ENCODE measurements at regions not wholly inside any gene's neighbourhood (a gene's known extent, or its start where the extent isn't known, plus 50 kb on each side); places are given as distances from the start of the nearest gene placed in this dataset.

DNA sequence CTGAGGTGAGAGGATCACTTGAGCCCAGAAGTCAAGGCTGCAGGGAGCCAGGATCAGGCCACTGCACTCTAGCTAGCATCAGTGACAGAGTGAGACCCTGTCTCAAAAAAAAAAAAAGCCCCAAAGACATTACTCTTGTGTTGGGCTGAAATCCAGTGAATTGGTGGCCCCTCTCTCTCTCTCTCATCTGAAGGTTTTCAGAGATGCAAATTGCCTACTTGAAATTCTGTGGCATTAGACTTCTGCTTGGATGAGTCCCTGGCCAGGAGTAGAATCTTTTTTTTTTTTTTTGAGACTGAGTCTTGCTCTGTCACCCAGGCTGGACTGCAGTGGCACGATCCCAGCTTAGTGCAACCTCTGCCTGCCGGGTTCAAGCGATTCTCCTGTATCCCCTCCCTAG lies 112.0 kb upstream of the ATF7IP start:
- Histone ChIP-seq H3K9me3 (no peaks in the 10 kb centered on the region), H3K27me3 (no peaks in the 10 kb centered on the region), H3K4me1 (peaks cover 19 to 29% (median 25%) of the 10 kb centered on the region in 4 donors), H3K27ac (replicated peaks in 1 of 4) (no peak overlapping the region), H3K4me3 (no peak overlapping the region), H3K36me3 (no peaks in the 10 kb centered on the region)
- no peak for TF ChIP-seq POLR2A (IDR thresholded peaks at IDR 0.05; ENCODE audit: low read depth)
- TF ChIP-seq EP300 (IDR thresholded peaks at IDR 0.05): no peak
- TF ChIP-seq POLR2AphosphoS5 (IDR thresholded peaks at IDR 0.05): no peak
- TF ChIP-seq CTCF (IDR thresholded peaks at IDR 0.05): no peak
- intact Hi-C loops (cut with DNase I): no loop called here
- no peak for DNase-seq (ENCODE audit: extremely low spot score)
- 94% methylated on average over 3 of the region's 3 CpGs for WGBS

GRCh38 chr12:14254781-14255180 lies 110.7 kb upstream of the ATF7IP start:
- H3K4me1 ChIP-seq: peaks cover 24 to 42% (median 36%) of the 10 kb centered on the region in 4 donors
- intact Hi-C loops (cut with DNase I): loop anchor here (5.0 kb wide), 2 partner anchors 113 to 163 kb away; partner anchors contain the start of gene ATF7IP
- DNase-seq (ENCODE audit: extremely low spot score): no peak
- H3K4me3 ChIP-seq: no peak overlapping the region
- WGBS: 95% methylated on average over 5 of the region's 6 CpGs
- TF ChIP-seq EP300 (IDR thresholded peaks at IDR 0.05) (no peak), POLR2A (IDR thresholded peaks at IDR 0.05; ENCODE audit: low read depth) (no peak), CTCF (IDR thresholded peaks at IDR 0.05) (no peak), POLR2AphosphoS5 (IDR thresholded peaks at IDR 0.05) (no peak)
- peaks cover 0 to 5% (median 0%) of the 10 kb centered on the region in 4 donors for H3K9me3 ChIP-seq
- H3K27me3 ChIP-seq: no peaks in the 10 kb centered on the region
- no peak overlapping the region for H3K27ac ChIP-seq (replicated peaks in 1 of 4)
- H3K36me3 ChIP-seq: no peaks in the 10 kb centered on the region

GRCh38 chr12:14256121-14256520 lies 109.4 kb upstream of the ATF7IP start:
- intact Hi-C loops (cut with DNase I): loop anchor here (5.0 kb wide), 2 partner anchors 111 to 161 kb away; partner anchors contain the start of gene ATF7IP
- Histone ChIP-seq H3K4me3 (no peak overlapping the region), H3K27me3 (no peaks in the 10 kb centered on the region), H3K27ac (replicated peaks in 1 of 4) (peak overlapping the region; percentile 82 to 87 (median 86)), H3K36me3 (no peaks in the 10 kb centered on the region), H3K4me1 (peaks cover 35 to 55% (median 49%) of the 10 kb centered on the region in 4 donors), H3K9me3 (peaks cover 0 to 5% (median 0%) of the 10 kb centered on the region in 4 donors)
- WGBS: 54% methylated on average over 6 of the region's 6 CpGs
- no peak for DNase-seq (ENCODE audit: extremely low spot score)
- no peak for TF ChIP-seq POLR2AphosphoS5 (IDR thresholded peaks at IDR 0.05)
- no peak for TF ChIP-seq POLR2A (IDR thresholded peaks at IDR 0.05; ENCODE audit: low read depth)
- TF ChIP-seq EP300 (IDR thresholded peaks at IDR 0.05): no peak
- TF ChIP-seq CTCF (IDR thresholded peaks at IDR 0.05): no peak

DNA sequence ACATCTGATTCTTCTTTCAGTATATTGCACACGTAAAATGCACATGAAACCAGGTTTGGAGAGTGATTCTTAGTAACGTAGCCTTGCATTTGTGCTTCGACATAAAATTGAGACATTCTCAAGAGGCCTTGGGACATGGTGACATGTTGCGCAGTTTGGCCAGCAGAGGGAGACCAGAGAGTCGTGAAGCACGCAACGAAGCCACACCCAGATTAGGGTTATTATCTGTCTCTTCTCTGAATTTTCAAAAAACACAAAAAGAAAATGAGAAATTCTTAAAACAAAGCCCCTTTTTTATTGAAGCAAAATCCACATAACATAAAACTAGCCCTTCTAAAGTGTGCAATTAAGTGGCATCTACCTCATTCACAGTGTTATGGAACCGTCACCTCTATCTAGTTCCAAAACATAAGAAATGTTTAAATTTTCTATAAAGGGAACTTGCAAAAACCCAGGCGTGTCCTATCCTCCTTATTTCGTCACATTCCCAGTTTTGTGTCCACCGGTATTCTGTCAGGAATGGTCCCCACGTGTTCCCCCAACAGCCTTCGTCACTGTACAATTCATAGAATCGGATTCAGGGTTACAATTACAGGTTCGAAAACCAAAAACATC lies 108.8 kb upstream of the ATF7IP start:
- Histone ChIP-seq H3K36me3 (no peaks in the 10 kb centered on the region), H3K9me3 (peaks cover 0 to 5% (median 0%) of the 10 kb centered on the region in 4 donors), H3K27me3 (no peaks in the 10 kb centered on the region), H3K4me3 (peak overlapping the region in 3 of 4 donors; percentile 3 to 32 (median 26)), H3K4me1 (peaks cover 40 to 59% (median 54%) of the 10 kb centered on the region in 4 donors), H3K27ac (replicated peaks in 1 of 4) (peak overlapping the region; percentile 82 to 87 (median 86))
- peak; percentile 78 to 86 (median 79) for TF ChIP-seq CTCF (IDR thresholded peaks at IDR 0.05)
- TF ChIP-seq POLR2A (IDR thresholded peaks at IDR 0.05; ENCODE audit: low read depth): no peak
- TF ChIP-seq POLR2AphosphoS5 (IDR thresholded peaks at IDR 0.05): peak in 1 of 2 donors; percentile 30
- no peak for TF ChIP-seq EP300 (IDR thresholded peaks at IDR 0.05)
- WGBS: 47% methylated on average over 15 of the region's 15 CpGs
- no peak for DNase-seq (ENCODE audit: extremely low spot score)
- intact Hi-C loops (cut with DNase I): loop anchor here (5.0 kb wide), 2 partner anchors 111 to 161 kb away; partner anchors contain the start of gene ATF7IP

All from esophagus muscularis mucosa (tissue), 4 donors.